Esophagus muscularis mucosa (tissue), 4 donors: ENCODE measurements at regions not wholly inside any gene's neighbourhood (a gene's known extent, or its start where the extent isn't known, plus 50 kb on each side); places are given as distances from the start of the nearest gene placed in this dataset.
"Not testable (repeated sequence)": the region's sequence is repeated elsewhere in the genome, so short reads cannot be mapped to it uniquely, and the experiment has no call there.

Source experiments
- DNase-seq: peaks from one replicate; pipeline ENCODE4 v3.0.0-alpha.2; 2017; ENCODE audit errors: extremely low spot score
- H3K27ac ChIP-seq, 4 donors: fragments of 200-600 bp; sonication (generic); replicated peaks in 1 of 4; 1 replicate in 3 of 4; 2 replicates in 1 of 4; pipeline ENCODE4 v1.5.1; 2016 to 2019; ENCODE audit warnings: mild to moderate bottlenecking in 1 of 4
- H3K27me3 ChIP-seq, 4 donors: fragments of 200-600 bp; sonication (generic); one replicate each; pipeline versions ENCODE4 v1.5.1 to v1.6.0; 2016 to 2019
- H3K36me3 ChIP-seq, 4 donors: fragments of 200-600 bp; sonication (generic); one replicate each; pipeline ENCODE4 v1.5.1; 2016 to 2019
- H3K4me1 ChIP-seq, 4 donors: fragments of 200-600 bp; sonication (generic); one replicate each; pipeline ENCODE4 v1.5.1; 2016 to 2019
- H3K4me3 ChIP-seq, 4 donors: fragments of 200-600 bp; sonication (generic); 1 replicate in 2 of 4; 2 replicates in 2 of 4; pipeline ENCODE4 v1.5.1; 2016 to 2019; ENCODE audit warnings: mild to moderate bottlenecking in 4 of 4, moderate library complexity in 1 of 4
- H3K9me3 ChIP-seq, 4 donors: fragments of 200-600 bp; sonication (generic); 1 replicate in 3 of 4; 2 replicates in 1 of 4; pipeline ENCODE4 v1.5.1; 2016 to 2019
- EP300 ChIP-seq: sonication (generic); formaldehyde crosslinking; IDR thresholded peaks from one replicate; pipeline ENCODE4 v1.6.1; 2017; ENCODE audit warnings: antibody characterized with exemption
- POLR2A ChIP-seq: fragments of 450-650 bp; IDR thresholded peaks from one replicate; pipeline ENCODE4 v1.6.1; 2017; ENCODE audit warnings: antibody characterized with exemption, moderate library complexity, mild to moderate bottlenecking, low read depth
- POLR2AphosphoS5 ChIP-seq, 2 donors: sonication (generic); formaldehyde crosslinking; IDR thresholded peaks; one replicate each; pipeline ENCODE4 v1.6.1; 2017; ENCODE audit warnings: antibody characterized with exemption in 2 of 2
- WGBS: methylation state at CpG from one replicate; pipeline ENCODE4 v1.1.5; 2018; 5-methylcytosine and 5-hydroxymethylcytosine counted together
- intact Hi-C: fragments of 100-400 bp; cut with DNase I; formaldehyde crosslinking; loops from one replicate; pipeline ENCODE4 v1.15.1; 2023
- TF ChIP-seq, protein P1 (sequence below), 3 experiments: fragments of 200-600 bp in 2 of 3; fragments of 450-650 bp in 1 of 3; sonication (generic) in 2 of 3; IDR thresholded peaks; one replicate each; pipeline ENCODE4 v1.5.1; 2017 to 2019; ENCODE audit warnings: antibody characterized with exemption in 3 of 3, mild to moderate bottlenecking in 2 of 3, moderate library complexity in 1 of 3

DNA sequence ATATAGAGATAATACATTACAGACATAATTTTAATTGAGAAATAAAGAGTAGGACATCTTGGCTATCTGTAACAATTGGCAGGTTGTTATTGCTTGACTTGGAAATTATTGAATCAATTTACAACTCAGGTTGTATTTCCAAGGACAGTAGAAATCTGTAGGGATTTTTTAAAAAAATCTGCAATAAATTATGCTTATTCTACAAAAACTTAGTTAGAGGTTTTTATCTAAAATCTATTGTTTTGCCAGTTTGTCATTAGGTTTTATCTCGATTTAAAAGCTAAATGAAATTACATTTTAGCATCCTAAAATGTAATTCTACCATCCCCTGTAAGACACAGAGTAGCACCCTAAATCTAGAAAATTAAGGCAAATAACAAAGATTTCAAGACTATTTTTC, 408.8 kb downstream of the COL11A1 start:
- intact Hi-C loops = no loop called here
- WGBS = 81% methylated on average over 1 of the region's 1 CpG
- H3K27me3 ChIP-seq = no peaks in the 10 kb centered on the region
- no peaks in the 10 kb centered on the region for H3K9me3 ChIP-seq
- H3K36me3 ChIP-seq = no peaks in the 10 kb centered on the region
- no peak for DNase-seq
- no peak overlapping the region for H3K27ac ChIP-seq
- H3K4me3 ChIP-seq = no peak overlapping the region
- TF ChIP-seq POLR2AphosphoS5 (IDR thresholded peaks at IDR 0.05) (no peak), EP300 (no peak), POLR2A (no peak)
- TF ChIP-seq, protein P1, sequence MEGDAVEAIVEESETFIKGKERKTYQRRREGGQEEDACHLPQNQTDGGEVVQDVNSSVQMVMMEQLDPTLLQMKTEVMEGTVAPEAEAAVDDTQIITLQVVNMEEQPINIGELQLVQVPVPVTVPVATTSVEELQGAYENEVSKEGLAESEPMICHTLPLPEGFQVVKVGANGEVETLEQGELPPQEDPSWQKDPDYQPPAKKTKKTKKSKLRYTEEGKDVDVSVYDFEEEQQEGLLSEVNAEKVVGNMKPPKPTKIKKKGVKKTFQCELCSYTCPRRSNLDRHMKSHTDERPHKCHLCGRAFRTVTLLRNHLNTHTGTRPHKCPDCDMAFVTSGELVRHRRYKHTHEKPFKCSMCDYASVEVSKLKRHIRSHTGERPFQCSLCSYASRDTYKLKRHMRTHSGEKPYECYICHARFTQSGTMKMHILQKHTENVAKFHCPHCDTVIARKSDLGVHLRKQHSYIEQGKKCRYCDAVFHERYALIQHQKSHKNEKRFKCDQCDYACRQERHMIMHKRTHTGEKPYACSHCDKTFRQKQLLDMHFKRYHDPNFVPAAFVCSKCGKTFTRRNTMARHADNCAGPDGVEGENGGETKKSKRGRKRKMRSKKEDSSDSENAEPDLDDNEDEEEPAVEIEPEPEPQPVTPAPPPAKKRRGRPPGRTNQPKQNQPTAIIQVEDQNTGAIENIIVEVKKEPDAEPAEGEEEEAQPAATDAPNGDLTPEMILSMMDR (IDR thresholded peaks at IDR 0.05) = no peak
- no peaks in the 10 kb centered on the region for H3K4me1 ChIP-seq

DNA sequence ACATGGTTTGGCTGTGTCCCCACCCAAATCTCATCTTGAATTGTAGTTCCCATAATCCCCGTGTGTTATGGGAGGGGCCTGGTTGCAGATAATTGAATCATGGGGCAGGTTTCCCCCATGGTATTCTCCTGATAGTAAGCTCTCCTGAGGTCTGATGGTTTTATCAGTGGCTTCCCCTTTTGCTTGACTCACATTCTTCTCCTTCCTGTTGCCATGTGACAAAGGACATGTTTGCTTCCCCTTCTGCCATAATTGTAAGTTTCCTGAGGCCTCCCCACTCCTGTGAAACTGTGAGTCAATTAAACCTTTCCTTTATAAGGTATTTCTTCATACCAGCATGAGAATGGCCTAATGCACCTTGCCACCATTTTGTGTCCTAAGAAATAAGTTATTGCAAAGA, 415.0 kb downstream of the COL11A1 start:
- no peaks in the 10 kb centered on the region for H3K27me3 ChIP-seq
- TF ChIP-seq POLR2AphosphoS5 (IDR thresholded peaks at IDR 0.05) = no peak
- TF ChIP-seq POLR2A = no peak
- TF ChIP-seq, protein P1 (IDR thresholded peaks at IDR 0.05) = no peak
- no peak for TF ChIP-seq EP300
- WGBS = 70% methylated on average over 1 of the region's 1 CpG
- H3K9me3 ChIP-seq = no peaks in the 10 kb centered on the region
- no peaks in the 10 kb centered on the region for H3K4me1 ChIP-seq
- no peak overlapping the region for H3K27ac ChIP-seq
- no peaks in the 10 kb centered on the region for H3K36me3 ChIP-seq
- intact Hi-C loops = no loop called here
- no peak overlapping the region for H3K4me3 ChIP-seq
- DNase-seq = no peak

DNA sequence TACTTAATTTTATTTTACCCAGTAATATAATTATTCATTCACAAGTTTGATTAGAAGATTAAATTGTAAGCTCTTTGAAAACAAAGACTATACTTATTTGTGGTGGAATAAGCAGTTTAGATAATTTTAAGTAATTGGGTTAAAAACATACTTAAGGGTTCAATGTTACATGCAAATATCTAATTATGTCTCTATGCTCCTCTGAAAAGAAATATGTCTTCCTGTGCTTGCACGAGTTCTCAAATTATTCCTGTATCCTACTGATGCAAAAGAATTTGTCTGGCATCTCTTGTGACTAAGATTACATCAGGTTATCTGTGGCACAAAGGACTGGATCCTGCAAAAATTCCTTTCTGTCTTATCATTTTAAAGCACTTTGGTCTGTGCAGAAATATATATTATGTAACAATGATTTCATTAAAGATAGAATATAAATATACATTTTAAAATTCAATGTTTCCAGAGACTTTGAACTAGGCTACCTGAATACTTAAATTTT, 416.7 kb downstream of the COL11A1 start:
- no peaks in the 10 kb centered on the region for H3K9me3 ChIP-seq
- H3K36me3 ChIP-seq = no peaks in the 10 kb centered on the region
- 59% methylated on average over 1 of the region's 1 CpG for WGBS
- no peak overlapping the region for H3K27ac ChIP-seq
- no peak for DNase-seq
- H3K27me3 ChIP-seq = no peaks in the 10 kb centered on the region
- H3K4me1 ChIP-seq = no peaks in the 10 kb centered on the region
- no peak overlapping the region for H3K4me3 ChIP-seq
- TF ChIP-seq POLR2A = no peak
- TF ChIP-seq, protein P1 (IDR thresholded peaks at IDR 0.05) = no peak
- no peak for TF ChIP-seq EP300
- TF ChIP-seq POLR2AphosphoS5 (IDR thresholded peaks at IDR 0.05) = no peak
- intact Hi-C loops = no loop called here

DNA sequence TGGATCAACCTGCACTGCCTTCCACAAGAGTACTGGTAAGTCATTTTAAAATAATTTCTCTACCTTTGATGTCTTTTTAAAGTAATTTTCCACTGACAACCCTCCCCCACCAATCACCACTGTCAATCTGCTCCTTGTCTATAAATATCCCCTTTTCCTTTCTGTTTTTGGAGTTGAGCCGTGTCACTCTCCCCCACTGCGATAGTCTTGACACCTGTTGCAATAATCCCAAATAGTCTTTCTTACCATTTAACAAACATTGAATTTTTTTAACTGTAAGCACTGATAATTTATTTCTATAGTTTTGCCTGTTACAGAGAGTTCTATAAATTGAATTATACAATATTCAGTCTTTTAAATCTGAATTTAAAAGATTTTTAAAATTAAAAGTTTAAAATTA, 420.9 kb downstream of the COL11A1 start:
- DNase-seq = no peak
- no peaks in the 10 kb centered on the region for H3K27me3 ChIP-seq
- H3K36me3 ChIP-seq = no peaks in the 10 kb centered on the region
- WGBS = 69% methylated on average over 2 of the region's 2 CpGs
- intact Hi-C loops = no loop called here
- H3K4me3 ChIP-seq = no peak overlapping the region
- no peaks in the 10 kb centered on the region for H3K9me3 ChIP-seq
- H3K27ac ChIP-seq = no peak overlapping the region
- H3K4me1 ChIP-seq = no peaks in the 10 kb centered on the region
- TF ChIP-seq POLR2A (no peak), EP300 (no peak), POLR2AphosphoS5 (IDR thresholded peaks at IDR 0.05) (no peak)
- TF ChIP-seq, protein P1 (IDR thresholded peaks at IDR 0.05) = no peak

DNA sequence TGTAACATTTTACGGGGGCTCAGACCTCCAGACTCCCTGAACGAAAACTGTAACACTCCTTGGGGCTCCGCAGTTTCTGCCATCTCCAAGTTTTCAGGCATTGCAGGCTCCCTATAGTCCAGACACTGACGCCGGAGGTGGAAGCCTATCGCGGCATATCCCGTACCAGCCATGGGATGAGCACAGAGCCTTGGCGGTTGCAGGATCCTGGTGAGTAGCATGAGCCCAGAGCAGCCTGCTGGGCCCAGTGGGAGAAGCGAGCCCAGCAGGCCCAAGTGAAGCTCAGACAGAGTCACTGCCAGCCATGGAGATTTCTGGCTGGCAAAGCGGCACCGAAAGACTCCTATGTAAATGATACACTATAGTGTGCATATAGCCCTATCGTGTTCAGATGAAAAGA, 446.8 kb downstream of the COL11A1 start:
- H3K4me1 ChIP-seq = no peaks in the 10 kb centered on the region
- TF ChIP-seq POLR2A (no peak), POLR2AphosphoS5 (IDR thresholded peaks at IDR 0.05) (no peak), EP300 (no peak)
- TF ChIP-seq, protein P1 (IDR thresholded peaks at IDR 0.05) = no peak
- H3K4me3 ChIP-seq = no peak overlapping the region
- H3K27me3 ChIP-seq = no peaks in the 10 kb centered on the region
- WGBS = 96% methylated on average over 13 of the region's 13 CpGs
- no peak overlapping the region for H3K27ac ChIP-seq
- no peaks in the 10 kb centered on the region for H3K9me3 ChIP-seq
- DNase-seq = no peak
- intact Hi-C loops = no loop called here
- no peaks in the 10 kb centered on the region for H3K36me3 ChIP-seq

DNA sequence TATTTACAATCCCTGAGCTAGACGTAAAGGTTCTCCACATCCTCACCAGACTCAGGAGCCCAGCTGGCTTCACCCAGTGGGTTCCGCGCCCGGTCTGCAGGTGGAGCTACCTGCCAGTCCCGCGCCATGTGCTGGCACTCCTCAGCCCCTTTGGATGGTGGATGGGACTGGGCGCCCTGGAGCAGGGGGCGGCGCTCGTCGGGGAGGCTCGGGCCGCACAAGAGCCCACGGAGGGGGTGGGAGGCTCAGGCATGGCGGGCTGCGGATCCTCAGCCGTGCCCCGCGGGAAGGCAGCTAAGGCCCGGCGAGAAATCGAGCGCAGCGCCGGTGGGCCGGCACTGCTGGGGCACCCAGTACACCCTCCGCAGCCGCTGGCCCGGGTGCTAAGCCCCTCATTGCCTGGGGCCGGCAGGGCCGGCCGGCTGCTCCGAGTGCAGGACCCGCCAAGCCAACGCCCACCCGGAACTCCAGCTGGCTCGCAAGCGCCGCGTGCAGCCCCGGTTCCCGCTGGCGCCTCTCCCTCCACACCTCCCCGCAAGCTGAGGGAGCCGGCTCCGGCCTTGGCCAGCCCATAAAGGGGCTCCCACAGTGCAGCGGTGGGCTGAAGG, 448.3 kb downstream of the COL11A1 start:
- WGBS = 97% methylated on average over 32 of the region's 47 CpGs
- intact Hi-C loops = not testable (repeated sequence)

More for the DNA sequence above, 448.3 kb downstream of the COL11A1 start:
- DNase-seq, H3K27ac ChIP-seq, H3K4me1 ChIP-seq, H3K27me3 ChIP-seq, H3K36me3 ChIP-seq, H3K9me3 ChIP-seq, H3K4me3 ChIP-seq: not testable (repeated sequence)
